ENCODE measurements at regions not wholly inside any gene's neighbourhood (a gene's known extent, or its start where the extent isn't known, plus 50 kb on each side); places are given as distances from the start of the nearest gene placed in this dataset.

DNA sequence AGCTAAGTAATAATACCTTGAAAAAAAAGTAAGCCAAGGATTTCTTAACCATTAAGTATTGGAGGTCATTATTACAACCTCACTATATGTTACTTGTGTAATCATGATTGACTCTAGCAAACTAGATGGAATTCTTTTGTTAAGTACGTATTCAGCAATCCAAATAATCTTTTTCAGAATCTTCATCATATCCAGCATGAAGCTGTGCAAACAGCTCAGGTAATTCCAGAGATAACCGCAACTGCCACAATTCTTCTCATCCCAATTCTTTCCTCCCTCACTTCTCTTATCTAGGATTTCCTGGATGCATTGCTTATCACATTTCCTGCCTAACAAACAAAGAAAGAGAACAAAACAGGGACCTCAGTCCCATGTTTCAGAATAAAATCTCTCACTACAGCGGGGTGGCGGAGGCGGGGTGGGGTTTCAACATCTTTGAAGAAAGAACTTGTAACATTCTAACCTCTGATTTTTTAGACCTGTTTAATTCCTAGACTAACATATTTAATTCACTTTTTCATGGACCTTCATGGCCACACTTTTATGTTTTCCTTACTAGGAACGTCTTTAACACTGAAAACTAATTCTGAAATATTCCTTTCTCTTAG is 156.5 kb downstream of the POM121L12 start:
- no peak for DNase-seq (ENCODE audit: extremely low spot score, unreplicated experiment)
- H3K4me1 Mint-ChIP-seq (ENCODE audit: unreplicated experiment): no peaks in the 10 kb centered on the region
- TF ChIP-seq, protein P1, sequence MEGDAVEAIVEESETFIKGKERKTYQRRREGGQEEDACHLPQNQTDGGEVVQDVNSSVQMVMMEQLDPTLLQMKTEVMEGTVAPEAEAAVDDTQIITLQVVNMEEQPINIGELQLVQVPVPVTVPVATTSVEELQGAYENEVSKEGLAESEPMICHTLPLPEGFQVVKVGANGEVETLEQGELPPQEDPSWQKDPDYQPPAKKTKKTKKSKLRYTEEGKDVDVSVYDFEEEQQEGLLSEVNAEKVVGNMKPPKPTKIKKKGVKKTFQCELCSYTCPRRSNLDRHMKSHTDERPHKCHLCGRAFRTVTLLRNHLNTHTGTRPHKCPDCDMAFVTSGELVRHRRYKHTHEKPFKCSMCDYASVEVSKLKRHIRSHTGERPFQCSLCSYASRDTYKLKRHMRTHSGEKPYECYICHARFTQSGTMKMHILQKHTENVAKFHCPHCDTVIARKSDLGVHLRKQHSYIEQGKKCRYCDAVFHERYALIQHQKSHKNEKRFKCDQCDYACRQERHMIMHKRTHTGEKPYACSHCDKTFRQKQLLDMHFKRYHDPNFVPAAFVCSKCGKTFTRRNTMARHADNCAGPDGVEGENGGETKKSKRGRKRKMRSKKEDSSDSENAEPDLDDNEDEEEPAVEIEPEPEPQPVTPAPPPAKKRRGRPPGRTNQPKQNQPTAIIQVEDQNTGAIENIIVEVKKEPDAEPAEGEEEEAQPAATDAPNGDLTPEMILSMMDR (IDR thresholded peaks at IDR 0.05): no peak
- no peaks in the 10 kb centered on the region for H3K27me3 Mint-ChIP-seq (ENCODE audit: unreplicated experiment)
- no peak overlapping the region for H3K27ac Mint-ChIP-seq (ENCODE audit: unreplicated experiment)
- H3K9me3 Mint-ChIP-seq (ENCODE audit: unreplicated experiment): peaks cover 28% of the 10 kb centered on the region
- H3K36me3 Mint-ChIP-seq (ENCODE audit: unreplicated experiment): no peaks in the 10 kb centered on the region
- H3K4me3 Mint-ChIP-seq (ENCODE audit: unreplicated experiment): no peak overlapping the region

DNA sequence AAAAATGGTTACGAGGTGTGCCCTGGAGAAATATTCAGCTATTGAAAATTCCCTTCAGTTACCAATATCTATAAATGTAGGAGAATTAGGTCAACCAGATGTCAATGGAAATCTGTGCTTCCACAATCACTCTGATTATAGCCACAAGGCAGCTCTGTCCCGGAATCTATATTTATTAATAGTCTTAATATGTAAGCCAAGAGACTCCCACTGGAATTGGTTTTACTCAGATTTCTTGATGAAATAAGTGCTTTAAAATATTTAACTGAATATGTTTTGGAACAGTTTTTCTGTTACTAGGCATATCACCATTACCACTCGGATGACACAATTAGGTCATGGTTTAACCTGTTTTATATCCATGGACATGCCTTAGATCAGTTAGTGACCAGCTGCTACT is 169.6 kb downstream of the POM121L12 start:
- TF ChIP-seq, protein P1 (IDR thresholded peaks at IDR 0.05): no peak
- H3K27me3 Mint-ChIP-seq (ENCODE audit: unreplicated experiment): no peaks in the 10 kb centered on the region
- peaks cover 27% of the 10 kb centered on the region for H3K9me3 Mint-ChIP-seq (ENCODE audit: unreplicated experiment)
- no peak overlapping the region for H3K4me3 Mint-ChIP-seq (ENCODE audit: unreplicated experiment)
- no peaks in the 10 kb centered on the region for H3K36me3 Mint-ChIP-seq (ENCODE audit: unreplicated experiment)
- no peak for DNase-seq (ENCODE audit: extremely low spot score, unreplicated experiment)
- H3K4me1 Mint-ChIP-seq (ENCODE audit: unreplicated experiment): no peaks in the 10 kb centered on the region
- no peak overlapping the region for H3K27ac Mint-ChIP-seq (ENCODE audit: unreplicated experiment)

DNA sequence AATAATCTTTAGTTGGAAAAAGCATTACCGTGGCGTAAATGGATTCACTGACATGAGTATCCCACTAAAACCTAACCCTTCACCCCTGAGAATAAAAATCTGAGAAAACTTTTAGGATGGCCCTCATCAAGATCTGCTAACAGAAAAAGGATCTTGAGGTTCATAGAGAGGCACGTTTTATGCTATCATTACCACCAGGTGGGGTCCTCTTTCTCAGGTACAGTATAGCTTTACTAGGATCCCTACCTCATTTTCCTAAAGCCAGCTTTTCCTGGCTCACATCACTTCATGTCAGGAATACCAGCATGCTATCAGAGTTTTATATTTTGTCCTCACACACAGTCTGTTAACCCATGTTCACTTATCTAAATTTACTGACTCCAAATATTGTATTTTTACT is 173.7 kb downstream of the POM121L12 start:
- TF ChIP-seq, protein P1 (IDR thresholded peaks at IDR 0.05): no peak
- Mint-ChIP-seq H3K4me1 (ENCODE audit: unreplicated experiment) (no peaks in the 10 kb centered on the region), H3K27ac (ENCODE audit: unreplicated experiment) (no peak overlapping the region), H3K36me3 (ENCODE audit: unreplicated experiment) (no peaks in the 10 kb centered on the region), H3K9me3 (ENCODE audit: unreplicated experiment) (peaks cover 48% of the 10 kb centered on the region), H3K4me3 (ENCODE audit: unreplicated experiment) (no peak overlapping the region), H3K27me3 (ENCODE audit: unreplicated experiment) (no peaks in the 10 kb centered on the region)
- no peak for DNase-seq (ENCODE audit: extremely low spot score, unreplicated experiment)

DNA sequence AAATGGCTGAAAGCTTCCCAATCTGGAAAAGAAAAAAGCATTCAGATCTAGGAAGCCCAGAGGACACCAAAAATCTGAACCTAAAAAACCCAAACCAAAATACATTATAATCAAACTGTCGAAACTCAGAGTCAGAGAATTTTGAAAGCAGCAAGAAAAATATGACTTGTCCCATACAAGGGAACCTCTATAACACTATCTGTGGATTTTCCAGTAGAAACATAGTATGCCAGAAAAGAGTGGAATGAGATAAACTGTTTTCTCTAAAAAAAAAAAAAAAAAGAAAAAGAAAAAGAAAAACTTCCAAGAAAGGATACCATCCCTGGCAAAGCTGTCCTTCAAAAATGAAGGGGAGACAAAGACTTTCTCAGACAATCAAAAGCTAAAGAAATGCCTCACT is 179.0 kb downstream of the POM121L12 start:
- TF ChIP-seq, protein P1 (IDR thresholded peaks at IDR 0.05): no peak
- Mint-ChIP-seq H3K27ac (ENCODE audit: unreplicated experiment) (no peak overlapping the region), H3K4me3 (ENCODE audit: unreplicated experiment) (no peak overlapping the region), H3K36me3 (ENCODE audit: unreplicated experiment) (no peaks in the 10 kb centered on the region), H3K27me3 (ENCODE audit: unreplicated experiment) (no peaks in the 10 kb centered on the region), H3K9me3 (ENCODE audit: unreplicated experiment) (peaks cover 41% of the 10 kb centered on the region), H3K4me1 (ENCODE audit: unreplicated experiment) (peaks cover 3% of the 10 kb centered on the region)
- DNase-seq (ENCODE audit: extremely low spot score, unreplicated experiment): no peak

DNA sequence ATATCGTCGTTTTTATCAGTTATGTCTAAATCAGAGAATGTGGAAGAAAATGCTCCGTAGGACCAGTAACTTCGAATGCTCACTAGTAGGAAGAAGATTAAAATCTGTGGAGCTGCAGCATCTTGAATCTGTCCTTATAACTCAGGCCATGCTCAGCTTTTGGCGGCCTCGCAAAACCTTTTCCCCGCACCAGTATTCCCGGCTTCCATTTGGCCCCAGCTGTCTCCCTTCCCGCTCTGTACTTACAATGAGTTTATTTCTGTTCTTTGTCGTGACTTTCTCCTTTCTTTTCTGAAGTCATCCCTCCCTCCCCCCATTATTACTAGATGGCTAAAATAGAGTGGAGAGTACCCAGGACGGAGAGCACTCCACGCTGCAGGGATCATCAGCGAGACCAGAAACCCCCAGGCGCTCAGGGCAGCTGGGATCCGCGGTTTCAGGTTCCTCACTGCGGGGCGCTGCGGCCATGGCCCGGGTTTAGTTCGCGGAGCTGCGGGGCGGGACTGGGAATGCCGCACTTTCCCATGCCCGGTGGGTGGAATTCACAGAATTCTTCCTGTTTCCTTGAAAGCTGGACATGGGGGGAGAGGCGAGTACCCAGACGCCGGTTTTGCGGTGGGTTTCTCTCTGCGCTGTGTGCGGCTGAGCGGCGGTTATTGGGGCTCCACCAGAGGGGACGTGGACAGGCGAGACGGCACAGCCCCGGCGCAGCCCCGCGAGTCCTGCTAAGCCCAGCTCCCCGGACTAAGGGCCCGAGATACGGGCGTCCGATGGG is 183.5 kb downstream of the POM121L12 start:
- Mint-ChIP-seq H3K27ac (ENCODE audit: unreplicated experiment) (no peak overlapping the region), H3K36me3 (ENCODE audit: unreplicated experiment) (no peaks in the 10 kb centered on the region), H3K4me1 (ENCODE audit: unreplicated experiment) (peaks cover 3% of the 10 kb centered on the region), H3K4me3 (ENCODE audit: unreplicated experiment) (no peak overlapping the region), H3K9me3 (ENCODE audit: unreplicated experiment) (peaks cover 26% of the 10 kb centered on the region), H3K27me3 (ENCODE audit: unreplicated experiment) (no peaks in the 10 kb centered on the region)
- TF ChIP-seq, protein P1 (IDR thresholded peaks at IDR 0.05): no peak
- DNase-seq (ENCODE audit: extremely low spot score, unreplicated experiment): no peak
